ENCODE measurements at regions not wholly inside any gene's neighbourhood (a gene's known extent, or its start where the extent isn't known, plus 50 kb on each side); places are given as distances from the start of the nearest gene placed in this dataset.

DNA sequence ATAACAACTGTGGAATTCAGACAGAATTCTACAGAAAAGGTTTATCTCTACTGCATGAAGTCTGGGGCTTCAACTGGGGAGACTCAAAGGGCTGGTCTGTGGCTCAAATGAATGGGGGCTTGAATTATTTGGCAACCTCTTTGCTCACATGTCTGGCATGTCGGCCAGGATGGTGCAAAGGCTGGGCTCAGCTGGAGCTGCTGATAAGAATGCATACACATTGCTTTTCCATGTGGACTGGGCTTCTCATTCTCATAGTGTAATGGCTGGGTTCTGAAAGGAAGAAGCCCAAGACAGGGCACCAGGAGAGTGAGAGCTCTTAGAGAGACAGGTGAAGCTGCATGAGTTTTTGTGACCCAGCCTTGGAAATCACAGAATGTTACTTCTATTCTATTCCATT is 194.3 kb upstream of the SGO1 start:
- H2AFZ ChIP-seq (replicated peaks; ENCODE audit: low read length, poor library complexity) = no peak overlapping the region
- no peak overlapping the region for H2BK15ac ChIP-seq (ENCODE audit: low read depth, low read length)
- no peak overlapping the region for H2BK20ac ChIP-seq (ENCODE audit: low read depth, low read length)
- no peak overlapping the region for H2AK5ac ChIP-seq (ENCODE audit: low read depth, low read length)
- intact Hi-C loops (cut with micrococcal nuclease) = no loop called here
- WGBS, 2 experiments (ENCODE audit: extremely low coverage in 2 of 2, insufficient read length in 1 of 2) = no CpG with 5 or more reads among the region's 1 CpG
- no peaks in the 10 kb centered on the region for H4K20me1 ChIP-seq (ENCODE audit: insufficient read depth, low read length)
- no peak overlapping the region for H2BK120ac ChIP-seq (ENCODE audit: low read depth, low read length)
- H4K5ac ChIP-seq (ENCODE audit: low read depth, low read length) = no peak overlapping the region
- in situ Hi-C loops (cut with MboI; ENCODE audit: low sequenced_read_pairs) = no loop called here
- ATAC-seq (ENCODE audit: low read depth) (no peak), DNase-seq (no peak)
- H3K27ac ChIP-seq (ENCODE audit: insufficient read depth, low read length) = no peak overlapping the region
- H3K9me1 ChIP-seq (ENCODE audit: insufficient read depth, low read length) = no peaks in the 10 kb centered on the region
- H2BK5ac ChIP-seq (ENCODE audit: low read depth, low read length, poor library complexity, severe bottlenecking) = no peak overlapping the region
- H4K91ac ChIP-seq (ENCODE audit: insufficient read depth, low read depth, low read length) = no peak overlapping the region
- TF ChIP-seq CEBPB (IDR thresholded peaks at IDR 0.05; ENCODE audit: low read depth, low read length) = no peak
- TF ChIP-seq, protein P1, sequence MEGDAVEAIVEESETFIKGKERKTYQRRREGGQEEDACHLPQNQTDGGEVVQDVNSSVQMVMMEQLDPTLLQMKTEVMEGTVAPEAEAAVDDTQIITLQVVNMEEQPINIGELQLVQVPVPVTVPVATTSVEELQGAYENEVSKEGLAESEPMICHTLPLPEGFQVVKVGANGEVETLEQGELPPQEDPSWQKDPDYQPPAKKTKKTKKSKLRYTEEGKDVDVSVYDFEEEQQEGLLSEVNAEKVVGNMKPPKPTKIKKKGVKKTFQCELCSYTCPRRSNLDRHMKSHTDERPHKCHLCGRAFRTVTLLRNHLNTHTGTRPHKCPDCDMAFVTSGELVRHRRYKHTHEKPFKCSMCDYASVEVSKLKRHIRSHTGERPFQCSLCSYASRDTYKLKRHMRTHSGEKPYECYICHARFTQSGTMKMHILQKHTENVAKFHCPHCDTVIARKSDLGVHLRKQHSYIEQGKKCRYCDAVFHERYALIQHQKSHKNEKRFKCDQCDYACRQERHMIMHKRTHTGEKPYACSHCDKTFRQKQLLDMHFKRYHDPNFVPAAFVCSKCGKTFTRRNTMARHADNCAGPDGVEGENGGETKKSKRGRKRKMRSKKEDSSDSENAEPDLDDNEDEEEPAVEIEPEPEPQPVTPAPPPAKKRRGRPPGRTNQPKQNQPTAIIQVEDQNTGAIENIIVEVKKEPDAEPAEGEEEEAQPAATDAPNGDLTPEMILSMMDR (conservative IDR thresholded peaks at IDR 0.05; ENCODE audit: low read depth, low read length) = no peak
- TF ChIP-seq RFX5 (IDR thresholded peaks at IDR 0.05; ENCODE audit: low read depth, low read length) = no peak
- TF ChIP-seq RAD21 (IDR thresholded peaks at IDR 0.05; ENCODE audit: low read length) = no peak
- TF ChIP-seq MXI1 (IDR thresholded peaks at IDR 0.05; ENCODE audit: borderline replicate concordance, low read depth, low read length) = no peak
- no peak for TF ChIP-seq RCOR1 (IDR thresholded peaks at IDR 0.05; ENCODE audit: insufficient replicate concordance, low read length)
- TF ChIP-seq, protein P2, sequence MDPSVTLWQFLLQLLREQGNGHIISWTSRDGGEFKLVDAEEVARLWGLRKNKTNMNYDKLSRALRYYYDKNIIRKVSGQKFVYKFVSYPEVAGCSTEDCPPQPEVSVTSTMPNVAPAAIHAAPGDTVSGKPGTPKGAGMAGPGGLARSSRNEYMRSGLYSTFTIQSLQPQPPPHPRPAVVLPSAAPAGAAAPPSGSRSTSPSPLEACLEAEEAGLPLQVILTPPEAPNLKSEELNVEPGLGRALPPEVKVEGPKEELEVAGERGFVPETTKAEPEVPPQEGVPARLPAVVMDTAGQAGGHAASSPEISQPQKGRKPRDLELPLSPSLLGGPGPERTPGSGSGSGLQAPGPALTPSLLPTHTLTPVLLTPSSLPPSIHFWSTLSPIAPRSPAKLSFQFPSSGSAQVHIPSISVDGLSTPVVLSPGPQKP (IDR thresholded peaks at IDR 0.05; ENCODE audit: borderline replicate concordance, low read depth, low read length) = no peak
- TF ChIP-seq MAFK (IDR thresholded peaks at IDR 0.05; ENCODE audit: low read depth, low read length) = no peak
- no peak for TF ChIP-seq POLR2A (IDR thresholded peaks at IDR 0.05; ENCODE audit: low read depth, low read length)
- no peak for TF ChIP-seq CHD1 (IDR thresholded peaks at IDR 0.05; ENCODE audit: low read depth, low read length)
- TF ChIP-seq NFE2L2 (IDR thresholded peaks at IDR 0.05; ENCODE audit: low read depth, low read length) = no peak
- TF ChIP-seq BHLHE40 (IDR thresholded peaks at IDR 0.05; ENCODE audit: low read depth, low read length) = no peak
- no peak for TF ChIP-seq FOS (IDR thresholded peaks at IDR 0.05; ENCODE audit: low read depth, low read length)
- no peak overlapping the region for H3K4me2 ChIP-seq (ENCODE audit: low read depth, low read length)
- POLR2A ChIA-PET (ENCODE audit: unreplicated experiment) = no interaction called here
- CTCF ChIA-PET = no interaction called here
- H2AK9ac ChIP-seq (replicated peaks; ENCODE audit: low read depth, low read length, poor library complexity) = no peak overlapping the region
- H3K36me3 ChIP-seq (ENCODE audit: control insufficient read depth, insufficient read depth, low read length) = no peaks in the 10 kb centered on the region
- no peak overlapping the region for H4K8ac ChIP-seq (ENCODE audit: low read depth in 2 of 2, low read length in 2 of 2)
- no peak overlapping the region for H3K9ac ChIP-seq (ENCODE audit: low read depth, low read length)
- no peaks in the 10 kb centered on the region for H3K27me3 ChIP-seq (ENCODE audit: control insufficient read depth, insufficient read depth, low read length)
- H3K4ac ChIP-seq (ENCODE audit: low read depth, low read length) = no peak overlapping the region
- H3K4me3 ChIP-seq (ENCODE audit: insufficient read depth, low read depth, low read length) = no peak overlapping the region
- H3K4me1 ChIP-seq (ENCODE audit: control insufficient read depth, insufficient read depth, low read length) = no peaks in the 10 kb centered on the region
- dilution Hi-C loops (cut with HindIII; ENCODE audit: low sequenced_read_pairs, unreplicated experiment) = no loop called here
- no TSS peak for BruUV-seq (replicated peaks)
- no peak overlapping the region for H3K56ac ChIP-seq (ENCODE audit: extremely low read depth, insufficient read depth, low read length)
- H3K9me3 ChIP-seq (ENCODE audit: control insufficient read depth, insufficient read depth, low read length) = peaks cover 2% of the 10 kb centered on the region
- H3K18ac ChIP-seq (ENCODE audit: low read depth, low read length) = no peak overlapping the region
- H3K14ac ChIP-seq (replicated peaks; ENCODE audit: low read depth, low read length) = no peak overlapping the region
- no peak overlapping the region for H3K23ac ChIP-seq (ENCODE audit: low read depth, low read length)
- no peaks in the 10 kb centered on the region for H3K79me1 ChIP-seq (ENCODE audit: low read depth in 1 of 2, low read length in 2 of 2)
